ENCODE measurements at regions not wholly inside any gene's neighbourhood (a gene's known extent, or its start where the extent isn't known, plus 50 kb on each side); places are given as distances from the start of the nearest gene placed in this dataset.

GRCh38 chr17:5788266-5788900, 204.1 kb upstream of the NLRP1 start:
- peak; percentile 26 for DNase-seq

GRCh38 chr17:5789528-5789927, 205.2 kb upstream of the NLRP1 start:
- no peak for DNase-seq

- no peak for DNase-seq
Measured at GRCh38 chr17:5793157-5793556, 208.8 kb upstream of the NLRP1 start.

- no peak for DNase-seq
Measured at GRCh38 chr17:5793899-5794298, 209.6 kb upstream of the NLRP1 start.

GRCh38 chr17:5794385-5794784, 210.1 kb upstream of the NLRP1 start:
- DNase-seq, result no peak

- DNase-seq, result no peak
Measured at GRCh38 chr17:5794881-5795506, 210.7 kb upstream of the NLRP1 start.

- no peak for DNase-seq
Measured at GRCh38 chr17:5797447-5798050, 213.2 kb upstream of the NLRP1 start.

- no peak for DNase-seq
Measured at GRCh38 chr17:5798094-5798493, 213.8 kb upstream of the NLRP1 start.

GRCh38 chr17:5800131-5800530, 215.8 kb upstream of the NLRP1 start:
- DNase-seq, result no peak

- no peak for DNase-seq
Measured at GRCh38 chr17:5800646-5801045, 216.3 kb upstream of the NLRP1 start.

GRCh38 chr17:5804251-5804650, 219.9 kb upstream of the NLRP1 start:
- no peak for DNase-seq

- DNase-seq, result no peak
Measured at GRCh38 chr17:5809056-5809455, 224.7 kb upstream of the NLRP1 start.

- DNase-seq, result no peak
Measured at GRCh38 chr17:5809580-5810188, 225.4 kb upstream of the NLRP1 start.

GRCh38 chr17:5812590-5812989, 228.3 kb upstream of the NLRP1 start:
- no peak for DNase-seq

- DNase-seq, result no peak
Measured at GRCh38 chr17:5813357-5813756, 229.0 kb upstream of the NLRP1 start.

- no peak for DNase-seq
Measured at GRCh38 chr17:5815396-5815795, 231.1 kb upstream of the NLRP1 start.

GRCh38 chr17:5816491-5817070, 232.3 kb upstream of the NLRP1 start:
- no peak for DNase-seq

- no peak for DNase-seq
Measured at GRCh38 chr17:5817475-5818395, 233.4 kb upstream of the NLRP1 start.

GRCh38 chr17:5819396-5819795, 235.1 kb upstream of the NLRP1 start:
- DNase-seq, result no peak

- DNase-seq, result no peak
Measured at GRCh38 chr17:5819921-5820685, 235.8 kb upstream of the NLRP1 start.

GRCh38 chr17:5820721-5821456, 236.6 kb upstream of the NLRP1 start:
- no peak for DNase-seq

Data from NCI-H226 (cell line).